CD14-positive monocyte (primary cell): ENCODE measurements at regions not wholly inside any gene's neighbourhood (a gene's known extent, or its start where the extent isn't known, plus 50 kb on each side); places are given as distances from the start of the nearest gene placed in this dataset.

Experiments used
- DNase-seq, 3 donors: peaks; one replicate each; pipeline ENCODE4 v3.0.0-alpha.2; 2011 to 2022
- H2AFZ ChIP-seq: 2 replicates; pipeline ENCODE4 v1.6.0; 2012; ENCODE audit warnings: mild to moderate bottlenecking, low read depth, low read length, inconsistent platforms; ENCODE audit not compliant: insufficient read depth, poor library complexity, severe bottlenecking
- H3K27ac ChIP-seq, 2 donors: 1 replicate in 1 of 2; 2 replicates in 1 of 2; pipeline ENCODE4 v1.5.1; 2012 to 2013; ENCODE audit warnings: low read length in 2 of 2, control low read depth in 1 of 2, inconsistent platforms in 1 of 2, low read depth in 1 of 2, mild to moderate bottlenecking in 1 of 2
- H3K27me3 ChIP-seq, 2 donors: one replicate each; pipeline versions ENCODE4 v1.6.0 to v1.6.1; 2011 to 2013; ENCODE audit warnings: low read length in 2 of 2; ENCODE audit not compliant: control insufficient read depth in 2 of 2, insufficient read depth in 2 of 2
- H3K36me3 ChIP-seq, 2 donors: replicated peaks in 1 of 2; 1 replicate in 1 of 2; 2 replicates in 1 of 2; pipeline versions ENCODE4 v1.5.1 to v1.6.1; 2012 to 2013; ENCODE audit warnings: low read length in 2 of 2, control low read depth in 1 of 2, inconsistent platforms in 1 of 2, mild to moderate bottlenecking in 1 of 2; ENCODE audit not compliant: insufficient read depth in 2 of 2, control insufficient read depth in 1 of 2
- H3K4me1 ChIP-seq, 2 donors: 1 replicate in 1 of 2; 2 replicates in 1 of 2; pipeline versions ENCODE4 v1.5.1 to v1.6.1; 2012 to 2013; ENCODE audit warnings: low read length in 2 of 2, control low read depth in 1 of 2, inconsistent platforms in 1 of 2, mild to moderate bottlenecking in 1 of 2, moderate library complexity in 1 of 2; ENCODE audit not compliant: insufficient read depth in 2 of 2, control insufficient read depth in 1 of 2
- H3K4me2 ChIP-seq: replicated peaks from 2 replicates; pipeline ENCODE3; 2012; ENCODE audit warnings: low read length, moderate library complexity, mild to moderate bottlenecking; ENCODE audit not compliant: poor library complexity, severe bottlenecking; ENCODE audit errors: extremely low read depth
- H3K4me3 ChIP-seq, 3 experiments: fragments of 200-600 bp in 1 of 3; sonication (generic) in 1 of 3; replicated peaks in 1 of 3; 1 replicate in 2 of 3; 2 replicates in 1 of 3; pipeline ENCODE4 v1.5.1; 2011 to 2013; ENCODE audit warnings: low read length in 3 of 3, mild to moderate bottlenecking in 3 of 3, control low read depth in 2 of 3, low read depth in 2 of 3, inconsistent platforms in 1 of 3, moderate library complexity in 1 of 3
- H3K79me2 ChIP-seq: 2 replicates; pipeline ENCODE4 v1.6.0; 2012; ENCODE audit warnings: mild to moderate bottlenecking, control low read depth, inconsistent platforms, low read length, moderate library complexity; ENCODE audit not compliant: insufficient read depth
- H3K9ac ChIP-seq: 2 replicates; pipeline ENCODE4 v1.6.0; 2017; ENCODE audit warnings: low read length, mild to moderate bottlenecking; ENCODE audit not compliant: insufficient read depth, poor library complexity, severe bottlenecking
- H3K9me3 ChIP-seq, 2 donors: replicated peaks in 1 of 2; 1 replicate in 1 of 2; 2 replicates in 1 of 2; pipeline versions ENCODE4 v1.5.1 to v1.6.1; 2012 to 2013; ENCODE audit warnings: low read length in 2 of 2, control low read depth in 1 of 2; ENCODE audit not compliant: control insufficient read depth in 1 of 2, insufficient read depth in 1 of 2
- H4K20me1 ChIP-seq: 2 replicates; pipeline ENCODE4 v1.6.0; 2012; ENCODE audit warnings: mild to moderate bottlenecking, low read length, control low read depth, moderate library complexity; ENCODE audit not compliant: insufficient read depth
- H3K27ac Mint-ChIP-seq, 7 donors: one replicate each; pipeline ENCODE4 v1.8.0; 2020; ENCODE audit warnings: mild to moderate bottlenecking in 7 of 7, mixed read lengths in 7 of 7, moderate library complexity in 6 of 7, inconsistent platforms in 2 of 7
- H3K27me3 Mint-ChIP-seq, 3 donors: one replicate each; pipeline ENCODE4 v1.8.0; 2021 to 2022; ENCODE audit warnings: low read depth in 3 of 3, mild to moderate bottlenecking in 3 of 3, mixed read lengths in 3 of 3, moderate library complexity in 3 of 3, inconsistent platforms in 1 of 3
- H3K36me3 Mint-ChIP-seq, 2 donors: one replicate each; pipeline ENCODE4 v1.8.0; 2020; ENCODE audit warnings: mixed read lengths in 2 of 2, inconsistent platforms in 1 of 2, mild to moderate bottlenecking in 1 of 2
- H3K4me1 Mint-ChIP-seq: one replicate; pipeline ENCODE4 v1.8.0; 2020; ENCODE audit warnings: mild to moderate bottlenecking, mixed read lengths
- H3K4me3 Mint-ChIP-seq, 2 donors: one replicate each; pipeline ENCODE4 v1.8.0; 2020; ENCODE audit warnings: mild to moderate bottlenecking in 2 of 2, mixed read lengths in 2 of 2, moderate library complexity in 1 of 2
- H3K9me3 Mint-ChIP-seq, 7 donors: one replicate each; pipeline ENCODE4 v1.8.0; 2020 to 2022; ENCODE audit warnings: mixed read lengths in 7 of 7, mild to moderate bottlenecking in 6 of 7, moderate library complexity in 6 of 7, inconsistent platforms in 2 of 7
- CTCF ChIP-seq: fragments of 200-600 bp; IDR thresholded peaks from one replicate; pipeline ENCODE4 v1.8.0; 2022; ENCODE audit warnings: antibody characterized with exemption, mild to moderate bottlenecking
- WGBS: methylation state at CpG from one replicate; pipeline ENCODE4 v1.1.5; 2013; ENCODE audit warnings: missing lambda C conversion rate; ENCODE audit not compliant: insufficient coverage; 5-methylcytosine and 5-hydroxymethylcytosine counted together
- intact Hi-C, 2 donors: fragments of 100-400 bp; cut with micrococcal nuclease; formaldehyde crosslinking; loops; one replicate each; pipeline versions ENCODE4 v1.15.0 to v1.15.1; 2023

- H3K4me1 Mint-ChIP-seq: peaks cover 12% of the 10 kb centered on the region
- intact Hi-C loops: no loop called here
- no peak overlapping the region for H3K4me3 ChIP-seq
- no peak for DNase-seq
- no peaks in the 10 kb centered on the region for H3K79me2 ChIP-seq
- peaks cover 0 to 2% (median 0%) of the 10 kb centered on the region in 3 donors for H3K27me3 Mint-ChIP-seq
- no peaks in the 10 kb centered on the region for H3K36me3 Mint-ChIP-seq
- no peak overlapping the region for H2AFZ ChIP-seq
- TF ChIP-seq CTCF: no peak
- H3K9me3 Mint-ChIP-seq: peaks cover 0 to 13% (median 5%) of the 10 kb centered on the region in 7 donors
- H3K9ac ChIP-seq: no peak overlapping the region
- WGBS: 77% methylated on average over 5 of the region's 5 CpGs
- no peak overlapping the region for H3K4me3 Mint-ChIP-seq
- H3K27me3 ChIP-seq: no peaks in the 10 kb centered on the region
- no peak overlapping the region for H3K27ac ChIP-seq
- no peaks in the 10 kb centered on the region for H3K36me3 ChIP-seq
- H3K4me1 ChIP-seq: no peaks in the 10 kb centered on the region
- H3K9me3 ChIP-seq: peaks cover 7 to 10% of the 10 kb centered on the region in 2 donors
- peak overlapping the region in 1 of 7 donors; percentile 11 for H3K27ac Mint-ChIP-seq
- H3K4me2 ChIP-seq: no peak overlapping the region
- H4K20me1 ChIP-seq: no peaks in the 10 kb centered on the region
These were observed 239.9 kb upstream of the CELF2 start for GRCh38 chr10:10777723-10778122.

GRCh38 chr10:10778959-10779358, 238.7 kb upstream of the CELF2 start:
- whole genome bisulfite sequencing: 100% methylated on average over 1 of the region's 2 CpGs
- intact Hi-C loops: no loop called here

More at GRCh38 chr10:10778959-10779358, 238.7 kb upstream of the CELF2 start:
- no peak for DNase-seq
- no peaks in the 10 kb centered on the region for H3K36me3 ChIP-seq
- H3K27me3 ChIP-seq: no peaks in the 10 kb centered on the region
- Mint-ChIP-seq H3K4me3 (no peak overlapping the region), H3K36me3 (peaks cover 0 to 3% of the 10 kb centered on the region in 2 donors), H3K4me1 (peaks cover 12% of the 10 kb centered on the region), H3K27me3 (peaks cover 0 to 2% (median 2%) of the 10 kb centered on the region in 3 donors), H3K27ac (no peak overlapping the region), H3K9me3 (peaks cover 0 to 16% (median 6%) of the 10 kb centered on the region in 7 donors)
- H3K9ac ChIP-seq: no peak overlapping the region
- H3K4me1 ChIP-seq: no peaks in the 10 kb centered on the region
- no peaks in the 10 kb centered on the region for H3K79me2 ChIP-seq
- H3K4me3 ChIP-seq: no peak overlapping the region
- no peak overlapping the region for H3K4me2 ChIP-seq
- H4K20me1 ChIP-seq: no peaks in the 10 kb centered on the region
- no peak for TF ChIP-seq CTCF
- H2AFZ ChIP-seq: no peak overlapping the region
- no peak overlapping the region for H3K27ac ChIP-seq
- H3K9me3 ChIP-seq: peaks cover 8 to 10% of the 10 kb centered on the region in 2 donors
